ENCODE measurements at regions not wholly inside any gene's neighbourhood (a gene's known extent, or its start where the extent isn't known, plus 50 kb on each side); places are given as distances from the start of the nearest gene placed in this dataset.

GRCh38 chr17:79469646-79470045 lies 141.2 kb downstream of the RBFOX3 start:
- no peak for DNase-seq

GRCh38 chr17:79468183-79468944 lies 142.5 kb downstream of the RBFOX3 start:
- no peak for DNase-seq

- DNase-seq = no peak
These were observed 144.1 kb downstream of the RBFOX3 start for GRCh38 chr17:79466562-79467350.

GRCh38 chr17:79465681-79466025 lies 145.2 kb downstream of the RBFOX3 start:
- DNase-seq = no peak

GRCh38 chr17:79465011-79465680 lies 145.7 kb downstream of the RBFOX3 start:
- DNase-seq = no peak

GRCh38 chr17:79464318-79465010 lies 146.4 kb downstream of the RBFOX3 start:
- DNase-seq = no peak

- DNase-seq = no peak
These were observed 147.2 kb downstream of the RBFOX3 start for GRCh38 chr17:79463421-79464317.

- DNase-seq = no peak
These were observed 149.8 kb downstream of the RBFOX3 start for GRCh38 chr17:79461041-79461440.

GRCh38 chr17:79459846-79460245 lies 151.0 kb downstream of the RBFOX3 start:
- no peak for DNase-seq

- no peak for DNase-seq
These were observed 151.7 kb downstream of the RBFOX3 start for GRCh38 chr17:79459003-79459655.

- no peak for DNase-seq
These were observed 152.5 kb downstream of the RBFOX3 start for GRCh38 chr17:79458356-79458755.

- DNase-seq = no peak
These were observed 153.0 kb downstream of the RBFOX3 start for GRCh38 chr17:79457889-79458288.

- DNase-seq = no peak
These were observed 153.5 kb downstream of the RBFOX3 start for GRCh38 chr17:79457376-79457775.

GRCh38 chr17:79455636-79456035 lies 155.2 kb downstream of the RBFOX3 start:
- DNase-seq = no peak

- DNase-seq = no peak
These were observed 156.0 kb downstream of the RBFOX3 start for GRCh38 chr17:79454826-79455225.

GRCh38 chr17:79453481-79453880 lies 157.4 kb downstream of the RBFOX3 start:
- DNase-seq = no peak

GRCh38 chr17:79452706-79453105 lies 158.1 kb downstream of the RBFOX3 start:
- no peak for DNase-seq

- DNase-seq = no peak
These were observed 159.7 kb downstream of the RBFOX3 start for GRCh38 chr17:79451167-79451566.

GRCh38 chr17:79446399-79447009 lies 164.3 kb downstream of the RBFOX3 start:
- no peak for DNase-seq

GRCh38 chr17:79444198-79444597 lies 166.7 kb downstream of the RBFOX3 start:
- DNase-seq = no peak

GRCh38 chr17:79443026-79443425 lies 167.8 kb downstream of the RBFOX3 start:
- DNase-seq = no peak
